HUES64 (cell line): ENCODE measurements at regions not wholly inside any gene's neighbourhood (a gene's known extent, or its start where the extent isn't known, plus 50 kb on each side); places are given as distances from the start of the nearest gene placed in this dataset.

Source experiments
- H3K27ac ChIP-seq: 2 replicates; pipeline ENCODE4 v1.7.0; 2013; ENCODE audit warnings: low read depth, low read length, inconsistent platforms
- H3K27me3 ChIP-seq: 2 replicates; pipeline ENCODE4 v1.6.1; 2013; ENCODE audit warnings: mild to moderate bottlenecking, low read length; ENCODE audit not compliant: insufficient read depth
- H3K36me3 ChIP-seq: 2 replicates; pipeline ENCODE4 v1.6.1; 2013; ENCODE audit warnings: mild to moderate bottlenecking, low read length; ENCODE audit not compliant: insufficient read depth
- H3K4me1 ChIP-seq: 2 replicates; pipeline ENCODE4 v1.6.1; 2013; ENCODE audit warnings: mild to moderate bottlenecking, low read length, moderate library complexity; ENCODE audit not compliant: insufficient read depth
- H3K4me3 ChIP-seq: 2 replicates; pipeline ENCODE4 v1.5.1; 2013; ENCODE audit warnings: mild to moderate bottlenecking, low read length, moderate library complexity
- H3K9ac ChIP-seq: 2 replicates; pipeline ENCODE4 v1.6.1; 2013; ENCODE audit warnings: mild to moderate bottlenecking, low read depth, low read length
- H3K9me3 ChIP-seq: 2 replicates; pipeline ENCODE4 v1.6.1; 2013; ENCODE audit warnings: low read depth, low read length; ENCODE audit not compliant: insufficient read depth
- WGBS: fragments of 150-250, 120-280 bp; methylation state at CpG from one replicate; pipeline ENCODE4 v1.1.7; 2013; ENCODE audit warnings: missing lambda C conversion rate; 5-methylcytosine and 5-hydroxymethylcytosine counted together

DNA sequence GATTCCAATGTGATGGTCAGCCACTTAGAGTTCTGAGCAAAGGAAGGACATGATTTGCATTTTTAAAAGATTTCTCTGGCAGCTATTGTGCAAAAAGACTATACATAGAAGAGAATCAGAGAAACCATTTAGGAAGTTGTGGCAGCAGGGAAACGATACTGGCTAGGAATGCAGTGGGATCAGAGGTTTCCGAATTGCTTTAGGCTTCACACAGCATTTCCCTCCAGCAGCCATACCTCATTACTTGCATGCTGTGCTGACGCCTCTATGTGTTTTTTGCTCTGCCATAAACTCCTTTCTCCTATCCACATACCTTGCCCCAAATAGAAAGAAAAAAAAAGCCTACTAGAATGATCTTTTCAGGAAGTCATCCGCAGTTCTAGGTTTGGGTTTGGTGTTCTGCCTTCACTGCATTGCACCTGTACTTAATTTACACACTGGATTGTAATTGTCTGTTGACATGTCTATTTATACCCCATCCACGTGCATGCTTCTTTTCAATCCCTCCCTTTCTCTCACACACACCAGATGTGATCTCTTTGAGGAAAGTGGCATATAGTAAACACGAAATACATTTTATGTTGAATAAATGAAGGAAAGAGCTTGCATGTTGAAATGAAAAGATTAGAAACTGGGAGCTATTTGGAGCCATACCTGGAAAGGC lies 860.3 kb upstream of the SEMA6D start:
- no peaks in the 10 kb centered on the region for H3K27me3 ChIP-seq
- 79% methylated on average over 4 of the region's 6 CpGs for WGBS
- no peaks in the 10 kb centered on the region for H3K36me3 ChIP-seq
- H3K9ac ChIP-seq = no peak overlapping the region
- no peak overlapping the region for H3K27ac ChIP-seq
- H3K9me3 ChIP-seq = no peaks in the 10 kb centered on the region
- H3K4me3 ChIP-seq = no peak overlapping the region
- H3K4me1 ChIP-seq = no peaks in the 10 kb centered on the region

DNA sequence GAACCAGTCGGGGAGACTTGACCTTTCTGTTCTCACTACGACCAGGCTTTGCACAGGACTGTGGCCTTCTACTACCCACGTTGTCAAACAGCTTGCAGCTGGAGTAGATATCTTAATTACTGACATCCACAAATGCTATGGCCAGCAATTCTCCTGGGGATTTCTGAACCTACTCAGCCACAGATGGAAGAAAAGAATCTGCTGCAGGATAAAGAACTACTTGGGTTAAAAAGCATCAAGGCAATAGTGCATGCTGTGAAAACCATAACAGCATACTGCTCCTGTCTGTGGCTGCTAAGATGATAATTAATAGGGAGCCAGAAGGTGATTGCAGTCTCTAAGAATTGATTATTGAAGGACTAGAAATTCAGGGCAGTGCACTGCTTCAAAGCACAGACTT lies 859.2 kb upstream of the SEMA6D start:
- H3K27me3 ChIP-seq = no peaks in the 10 kb centered on the region
- no peaks in the 10 kb centered on the region for H3K9me3 ChIP-seq
- no peaks in the 10 kb centered on the region for H3K4me1 ChIP-seq
- no peak overlapping the region for H3K4me3 ChIP-seq
- 95% methylated on average over 3 of the region's 3 CpGs for whole genome bisulfite sequencing
- no peaks in the 10 kb centered on the region for H3K36me3 ChIP-seq
- H3K9ac ChIP-seq = no peak overlapping the region
- H3K27ac ChIP-seq = no peak overlapping the region

DNA sequence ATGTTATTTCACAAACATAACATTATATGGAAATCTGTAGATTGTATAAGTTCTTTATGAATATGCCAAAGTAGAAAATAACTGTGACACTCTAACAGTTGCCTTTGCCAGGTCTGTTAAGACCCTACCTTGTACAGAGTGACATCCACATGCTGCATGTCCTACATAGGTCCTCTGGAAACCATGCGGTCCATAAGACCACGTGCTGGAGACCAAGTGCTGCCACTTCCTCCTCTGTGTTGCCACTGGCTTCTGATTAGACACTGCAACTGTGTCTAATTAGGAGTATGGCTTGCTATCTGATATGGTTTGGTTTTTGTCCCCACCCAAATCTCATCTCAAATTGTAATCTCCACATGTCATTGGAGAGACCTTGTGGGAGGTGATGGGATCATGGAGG lies 855.5 kb upstream of the SEMA6D start:
- H3K4me3 ChIP-seq = no peak overlapping the region
- H3K9ac ChIP-seq = no peak overlapping the region
- H3K27ac ChIP-seq = no peak overlapping the region
- H3K4me1 ChIP-seq = no peaks in the 10 kb centered on the region
- 98% methylated on average over 2 of the region's 2 CpGs for WGBS
- H3K27me3 ChIP-seq = no peaks in the 10 kb centered on the region
- no peaks in the 10 kb centered on the region for H3K9me3 ChIP-seq
- H3K36me3 ChIP-seq = no peaks in the 10 kb centered on the region

DNA sequence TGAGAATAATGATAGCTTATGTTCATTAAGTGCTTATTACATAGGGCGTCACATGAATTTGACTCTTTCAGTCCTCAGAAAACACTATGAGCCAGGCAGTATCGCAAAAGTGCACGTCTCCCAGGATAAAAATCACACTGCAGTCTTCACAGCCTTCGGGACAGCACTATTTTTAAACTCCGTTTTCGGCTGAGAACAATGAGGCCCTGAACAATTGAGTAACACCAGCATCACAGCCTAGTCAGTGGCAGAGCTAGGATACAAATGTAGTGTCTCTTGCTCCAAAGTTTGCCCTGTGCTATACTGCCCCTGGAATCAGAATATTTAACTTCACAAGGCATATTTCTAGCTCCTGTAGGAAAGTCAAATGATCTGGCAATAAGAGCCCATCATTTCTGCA lies 852.1 kb upstream of the SEMA6D start:
- H3K4me1 ChIP-seq = no peaks in the 10 kb centered on the region
- H3K9me3 ChIP-seq = no peaks in the 10 kb centered on the region
- H3K36me3 ChIP-seq = no peaks in the 10 kb centered on the region
- no peak overlapping the region for H3K4me3 ChIP-seq
- WGBS = 95% methylated on average over 6 of the region's 6 CpGs
- no peak overlapping the region for H3K9ac ChIP-seq
- no peak overlapping the region for H3K27ac ChIP-seq
- H3K27me3 ChIP-seq = no peaks in the 10 kb centered on the region

DNA sequence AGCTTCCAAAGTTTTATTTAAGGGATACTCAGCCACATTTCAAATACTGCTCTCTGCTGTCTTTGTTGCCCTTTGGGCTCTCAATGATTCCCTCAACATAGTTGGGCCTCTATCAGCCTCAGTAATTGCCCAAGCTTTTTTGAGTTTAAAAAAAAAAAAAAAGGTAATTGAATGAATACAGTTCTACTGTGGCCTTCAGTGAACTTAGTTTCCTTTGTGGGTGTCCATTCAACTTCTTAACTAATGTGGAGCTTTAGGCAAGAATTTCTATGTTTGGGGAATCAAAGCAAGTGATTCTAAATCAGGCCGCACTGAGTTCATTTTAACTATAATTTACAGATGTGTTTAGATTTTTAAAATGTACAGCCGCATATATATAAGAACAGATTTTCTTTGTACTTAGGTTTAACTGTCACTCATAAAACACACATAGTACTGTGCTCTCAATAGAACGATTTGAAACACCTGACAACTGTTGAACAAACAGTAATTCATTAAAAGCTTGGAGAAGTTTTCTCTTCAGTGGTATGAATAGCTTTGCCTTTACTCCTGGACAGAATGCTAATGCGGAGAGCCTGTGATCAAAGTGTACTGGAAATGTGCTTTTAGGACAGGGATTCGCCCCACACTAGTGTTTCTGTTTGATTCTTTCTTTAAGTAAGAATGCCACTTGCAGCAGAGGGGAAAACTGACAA lies 844.9 kb upstream of the SEMA6D start:
- Histone ChIP-seq H3K9ac (no peak overlapping the region), H3K36me3 (no peaks in the 10 kb centered on the region), H3K27ac (no peak overlapping the region), H3K9me3 (no peaks in the 10 kb centered on the region), H3K4me3 (no peak overlapping the region), H3K27me3 (no peaks in the 10 kb centered on the region), H3K4me1 (no peaks in the 10 kb centered on the region)
- WGBS = 76% methylated on average over 3 of the region's 5 CpGs

DNA sequence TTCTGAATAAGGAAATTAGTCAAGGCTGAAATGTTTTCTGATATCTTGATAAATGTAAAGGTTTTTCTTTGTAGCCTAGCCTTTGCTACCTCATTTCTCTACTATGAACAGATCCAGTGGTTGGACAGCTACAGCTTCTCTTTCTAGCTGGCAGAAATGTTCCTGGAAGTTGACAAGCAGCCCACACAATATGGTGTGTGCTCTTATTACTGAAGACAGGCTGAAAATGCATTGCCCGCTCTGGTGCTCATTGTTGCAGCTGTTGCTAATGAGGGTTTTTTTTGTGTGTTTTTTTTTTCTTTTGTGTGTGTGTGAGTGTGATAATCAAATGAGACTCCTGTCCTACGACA lies 844.3 kb upstream of the SEMA6D start:
- no peaks in the 10 kb centered on the region for H3K36me3 ChIP-seq
- H3K4me1 ChIP-seq = no peaks in the 10 kb centered on the region
- no peak overlapping the region for H3K4me3 ChIP-seq
- no peaks in the 10 kb centered on the region for H3K9me3 ChIP-seq
- 88% methylated on average over 1 of the region's 2 CpGs for WGBS
- no peak overlapping the region for H3K27ac ChIP-seq
- no peak overlapping the region for H3K9ac ChIP-seq
- no peaks in the 10 kb centered on the region for H3K27me3 ChIP-seq

DNA sequence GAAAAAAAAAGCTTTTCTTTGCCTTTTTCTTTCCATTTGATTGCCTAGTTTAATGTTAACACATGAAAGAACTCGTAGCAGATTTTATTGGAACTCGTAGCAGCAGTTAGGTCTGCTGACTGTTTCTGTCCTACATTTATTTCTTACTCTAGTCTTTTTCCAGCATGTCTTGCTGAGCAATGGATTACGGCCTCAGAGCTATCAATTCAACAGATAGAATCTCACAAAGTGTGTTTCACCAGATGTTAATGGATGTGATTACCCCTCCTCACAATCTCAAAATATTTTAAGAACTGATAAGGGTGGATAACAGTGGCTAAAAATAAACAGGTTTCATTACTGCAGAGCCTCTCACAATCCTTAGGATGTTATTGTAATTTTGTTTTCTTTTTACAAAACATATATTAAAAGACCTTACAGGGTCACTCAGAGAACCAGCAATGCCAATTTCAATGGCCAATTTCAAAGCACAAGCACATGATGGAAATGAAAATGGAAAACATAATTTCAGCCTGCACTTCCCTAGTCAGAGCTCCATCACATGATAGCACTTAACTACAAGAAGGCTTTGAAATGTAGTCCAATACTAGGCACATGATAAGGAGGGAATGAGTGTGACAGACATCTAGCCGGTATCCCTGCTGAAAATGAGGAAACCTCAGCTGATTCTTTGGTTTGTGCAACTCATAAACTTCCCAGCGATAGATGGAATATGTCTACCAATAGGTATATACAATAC lies 838.1 kb upstream of the SEMA6D start:
- Histone ChIP-seq H3K9me3 (no peaks in the 10 kb centered on the region), H3K36me3 (no peaks in the 10 kb centered on the region), H3K4me3 (no peak overlapping the region), H3K4me1 (no peaks in the 10 kb centered on the region), H3K9ac (no peak overlapping the region), H3K27ac (no peak overlapping the region), H3K27me3 (no peaks in the 10 kb centered on the region)
- WGBS = 84% methylated on average over 4 of the region's 5 CpGs

DNA sequence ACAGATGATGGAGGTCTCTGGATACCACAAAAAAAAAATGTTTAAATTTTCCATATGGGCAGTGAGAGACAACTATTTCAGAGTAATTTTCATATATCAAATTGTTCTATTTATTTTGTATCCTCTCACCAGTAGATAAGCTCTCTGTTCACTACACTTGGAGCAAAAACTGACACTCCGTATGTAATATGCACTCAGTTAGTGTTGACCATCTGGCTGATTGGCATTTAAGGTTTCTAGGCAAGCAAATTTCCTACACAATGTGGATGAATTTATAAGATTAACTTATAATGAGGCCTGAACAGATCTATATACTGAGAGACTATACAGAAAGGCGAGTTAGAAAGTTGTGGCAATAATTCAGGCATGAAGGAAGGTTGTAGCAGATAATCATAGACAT lies 836.5 kb upstream of the SEMA6D start:
- WGBS = 94% methylated on average over 2 of the region's 2 CpGs
- no peaks in the 10 kb centered on the region for H3K4me1 ChIP-seq
- H3K27ac ChIP-seq = no peak overlapping the region
- H3K36me3 ChIP-seq = no peaks in the 10 kb centered on the region
- H3K4me3 ChIP-seq = no peak overlapping the region
- no peak overlapping the region for H3K9ac ChIP-seq
- no peaks in the 10 kb centered on the region for H3K9me3 ChIP-seq
- no peaks in the 10 kb centered on the region for H3K27me3 ChIP-seq

DNA sequence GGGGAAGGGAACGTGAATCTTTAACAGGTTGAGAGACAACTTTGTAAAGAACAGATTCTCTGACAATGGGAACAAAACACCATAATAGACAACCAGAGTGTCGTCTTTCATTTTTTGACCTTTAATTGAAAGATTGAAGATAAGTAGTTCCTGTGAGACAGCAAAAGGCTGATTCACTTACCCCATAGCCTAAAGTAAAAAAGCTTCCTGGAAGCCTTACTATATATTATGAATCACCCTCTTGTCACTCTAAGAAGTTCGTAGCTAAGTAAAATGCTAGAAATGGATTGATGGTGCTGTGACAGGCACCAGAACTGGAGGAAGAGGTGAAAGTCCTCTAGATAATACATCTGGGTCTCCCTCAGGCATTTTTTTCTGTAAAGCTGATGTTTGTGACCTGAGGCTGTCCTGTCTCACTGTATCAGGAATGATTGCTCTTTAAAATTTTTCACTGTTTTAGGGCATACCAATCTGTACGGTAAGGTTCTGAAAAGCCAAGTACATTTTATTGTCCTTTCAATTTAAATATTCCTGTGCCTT lies 824.6 kb upstream of the SEMA6D start:
- Histone ChIP-seq H3K27me3 (no peaks in the 10 kb centered on the region), H3K36me3 (no peaks in the 10 kb centered on the region), H3K9me3 (no peaks in the 10 kb centered on the region), H3K9ac (no peak overlapping the region), H3K27ac (no peak overlapping the region), H3K4me3 (no peak overlapping the region), H3K4me1 (no peaks in the 10 kb centered on the region)
- 93% methylated on average over 3 of the region's 4 CpGs for WGBS

DNA sequence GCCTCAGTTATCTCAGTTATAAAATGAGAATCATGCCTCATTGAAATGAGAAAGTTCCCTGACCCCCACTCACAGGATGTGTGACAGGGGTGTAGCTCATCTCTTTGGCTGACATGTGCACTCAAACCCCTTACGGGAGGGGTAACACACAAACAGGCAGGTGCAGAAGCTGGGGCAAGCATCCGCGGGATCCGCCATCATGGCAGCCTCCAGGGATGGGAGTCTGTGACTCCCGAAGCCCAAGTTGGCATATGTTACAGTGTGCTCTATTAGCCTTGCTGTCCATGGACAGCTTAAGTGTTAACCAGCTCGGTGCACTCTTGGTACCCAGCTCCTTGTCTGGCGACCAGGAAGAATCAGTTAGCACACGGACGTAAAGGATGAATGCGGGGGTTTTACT lies 822.7 kb upstream of the SEMA6D start:
- no peak overlapping the region for H3K27ac ChIP-seq
- WGBS = 96% methylated on average over 10 of the region's 10 CpGs
- no peaks in the 10 kb centered on the region for H3K27me3 ChIP-seq
- no peaks in the 10 kb centered on the region for H3K4me1 ChIP-seq
- no peak overlapping the region for H3K9ac ChIP-seq
- no peaks in the 10 kb centered on the region for H3K36me3 ChIP-seq
- H3K4me3 ChIP-seq = no peak overlapping the region
- no peaks in the 10 kb centered on the region for H3K9me3 ChIP-seq

DNA sequence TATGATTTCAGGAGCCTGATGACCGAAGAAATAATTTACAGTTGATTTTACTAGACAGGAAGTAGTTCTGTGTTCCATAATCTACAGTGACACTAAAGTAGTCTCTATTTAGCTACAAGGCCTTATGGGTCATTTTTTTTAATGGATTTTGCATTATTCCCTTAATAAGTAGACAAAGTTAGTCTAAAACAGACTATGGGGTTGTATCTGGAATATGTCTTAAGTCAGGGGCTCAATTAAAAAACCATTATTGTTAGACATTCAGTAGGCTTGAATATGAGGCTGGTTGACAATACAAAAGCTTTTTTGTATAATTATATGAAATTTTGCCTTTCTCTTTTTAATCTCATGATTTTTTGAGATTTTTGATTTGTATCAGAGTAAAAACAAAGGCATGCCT lies 820.0 kb upstream of the SEMA6D start:
- H3K9me3 ChIP-seq = no peaks in the 10 kb centered on the region
- H3K9ac ChIP-seq = no peak overlapping the region
- WGBS = 100% methylated on average over 1 of the region's 1 CpG
- no peaks in the 10 kb centered on the region for H3K36me3 ChIP-seq
- no peaks in the 10 kb centered on the region for H3K4me1 ChIP-seq
- no peak overlapping the region for H3K27ac ChIP-seq
- no peak overlapping the region for H3K4me3 ChIP-seq
- no peaks in the 10 kb centered on the region for H3K27me3 ChIP-seq
